GM13977 (cell line): ENCODE measurements at regions not wholly inside any gene's neighbourhood (a gene's known extent, or its start where the extent isn't known, plus 50 kb on each side); places are given as distances from the start of the nearest gene placed in this dataset.

Source experiments
- DNase-seq: peaks from one replicate; pipeline ENCODE4 v3.0.0; 2012; ENCODE audit warnings: low spot score
- in situ Hi-C: fragments of 300-500 bp; cut with MboI; formaldehyde crosslinking; loops from one replicate; pipeline ENCODE4 v1.12.0; 2022; ENCODE audit warnings: low sequenced_read_pairs, low pct_unique_long_range_greater_than_20kb, mixed read lengths, inconsistent platforms; ENCODE audit not compliant: unreplicated experiment
- TF ChIP-seq, protein P1 (sequence below): IDR thresholded peaks from 2 replicates; pipeline ENCODE4 v1.5.1; 2012; ENCODE audit warnings: mild to moderate bottlenecking, control low read depth; ENCODE audit not compliant: insufficient read depth; ENCODE audit errors: extremely low read depth, missing control alignments

DNA sequence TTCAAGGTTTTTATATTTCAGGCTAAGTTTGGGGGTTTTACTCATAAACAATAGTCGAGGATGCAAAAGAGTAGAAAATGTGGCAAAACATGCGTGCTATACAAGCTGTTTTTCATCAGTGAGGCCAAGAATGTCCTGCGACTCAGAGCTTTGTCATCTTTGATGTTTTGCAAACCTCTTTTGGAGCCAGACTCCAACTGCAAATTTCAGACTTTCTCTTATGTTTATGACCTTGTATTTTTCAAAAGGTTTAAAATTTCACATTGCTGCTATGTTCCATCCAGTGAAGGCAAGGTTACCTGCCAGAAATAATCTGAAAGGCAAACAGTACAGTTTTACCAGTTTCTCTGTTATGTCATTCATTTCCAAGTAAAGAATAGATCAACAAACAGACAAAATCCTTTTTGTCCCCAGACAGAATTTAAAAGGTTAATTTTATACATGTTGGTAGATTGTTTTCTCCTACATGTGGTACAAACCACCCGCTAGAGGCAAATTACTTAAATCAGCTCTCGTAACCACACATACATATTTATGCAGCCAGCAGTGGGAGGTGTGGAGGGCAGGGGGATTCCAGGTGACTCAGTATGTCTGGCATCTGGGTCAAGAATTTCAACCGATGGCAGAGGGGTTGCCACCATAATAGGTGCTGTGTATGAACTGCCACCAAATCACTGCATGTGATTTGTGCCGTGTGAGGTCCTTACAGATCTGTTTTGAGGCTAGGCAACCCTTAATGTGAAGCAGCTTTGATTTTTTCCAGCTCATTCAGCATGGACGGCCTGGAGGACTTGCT, 119.8 kb upstream of the CPM start:
- TF ChIP-seq, protein P1, sequence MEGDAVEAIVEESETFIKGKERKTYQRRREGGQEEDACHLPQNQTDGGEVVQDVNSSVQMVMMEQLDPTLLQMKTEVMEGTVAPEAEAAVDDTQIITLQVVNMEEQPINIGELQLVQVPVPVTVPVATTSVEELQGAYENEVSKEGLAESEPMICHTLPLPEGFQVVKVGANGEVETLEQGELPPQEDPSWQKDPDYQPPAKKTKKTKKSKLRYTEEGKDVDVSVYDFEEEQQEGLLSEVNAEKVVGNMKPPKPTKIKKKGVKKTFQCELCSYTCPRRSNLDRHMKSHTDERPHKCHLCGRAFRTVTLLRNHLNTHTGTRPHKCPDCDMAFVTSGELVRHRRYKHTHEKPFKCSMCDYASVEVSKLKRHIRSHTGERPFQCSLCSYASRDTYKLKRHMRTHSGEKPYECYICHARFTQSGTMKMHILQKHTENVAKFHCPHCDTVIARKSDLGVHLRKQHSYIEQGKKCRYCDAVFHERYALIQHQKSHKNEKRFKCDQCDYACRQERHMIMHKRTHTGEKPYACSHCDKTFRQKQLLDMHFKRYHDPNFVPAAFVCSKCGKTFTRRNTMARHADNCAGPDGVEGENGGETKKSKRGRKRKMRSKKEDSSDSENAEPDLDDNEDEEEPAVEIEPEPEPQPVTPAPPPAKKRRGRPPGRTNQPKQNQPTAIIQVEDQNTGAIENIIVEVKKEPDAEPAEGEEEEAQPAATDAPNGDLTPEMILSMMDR: no peak
- in situ Hi-C loops: no loop called here
- no peak for DNase-seq

DNA sequence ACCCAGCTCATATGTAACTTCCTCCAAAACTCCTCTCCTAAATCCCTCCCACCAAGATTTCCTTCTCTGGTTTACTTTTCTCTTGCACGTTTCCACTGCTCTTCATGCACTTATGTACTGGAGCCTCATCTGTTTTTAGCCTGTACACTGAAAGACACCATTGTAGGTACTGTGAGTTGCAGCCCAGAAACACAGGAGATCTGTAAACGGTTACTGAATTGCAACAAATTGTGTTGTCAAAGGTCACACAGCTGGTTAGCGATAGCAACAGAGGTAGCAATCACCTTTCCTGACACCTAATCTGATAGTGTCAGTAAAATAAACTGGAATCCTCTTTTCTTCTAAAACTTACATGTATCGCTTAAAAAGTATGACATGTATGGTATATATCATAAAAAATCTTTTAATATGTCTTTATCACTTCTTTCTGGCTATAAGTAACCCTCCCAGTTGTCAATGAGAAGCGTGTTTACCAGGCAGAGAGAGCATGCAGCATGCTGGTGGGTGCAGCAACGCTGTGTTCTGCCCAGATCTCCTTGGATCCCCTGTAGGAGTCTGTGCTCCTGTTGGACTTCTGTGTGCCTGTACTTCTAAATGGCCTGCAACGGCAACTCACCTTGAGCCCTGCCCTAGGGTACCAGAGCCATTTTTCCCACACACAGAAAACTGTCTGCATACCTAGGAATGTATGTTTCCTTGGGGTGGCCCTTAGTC, 121.5 kb upstream of the CPM start:
- in situ Hi-C loops: no loop called here
- TF ChIP-seq, protein P1: no peak
- DNase-seq: no peak

DNA sequence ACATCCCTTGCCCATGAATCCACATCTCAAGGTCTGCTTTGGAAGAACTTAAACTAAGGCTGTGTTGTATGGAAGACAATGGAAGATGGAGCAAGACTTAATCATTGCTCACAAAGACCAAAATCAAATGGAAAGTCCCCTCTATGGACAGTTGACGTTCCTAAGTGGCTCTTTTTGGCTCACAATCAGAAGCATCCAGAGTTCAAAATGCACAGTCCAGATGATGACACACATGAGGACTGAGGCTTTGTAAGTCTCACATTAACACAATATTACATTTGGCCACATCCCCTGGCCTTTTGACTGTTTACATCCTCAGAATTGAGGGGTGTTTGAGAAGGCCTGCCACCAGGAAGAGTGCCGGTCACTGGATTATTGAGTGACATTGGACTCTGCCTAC, 122.3 kb upstream of the CPM start:
- DNase-seq: no peak
- in situ Hi-C loops: no loop called here

DNA sequence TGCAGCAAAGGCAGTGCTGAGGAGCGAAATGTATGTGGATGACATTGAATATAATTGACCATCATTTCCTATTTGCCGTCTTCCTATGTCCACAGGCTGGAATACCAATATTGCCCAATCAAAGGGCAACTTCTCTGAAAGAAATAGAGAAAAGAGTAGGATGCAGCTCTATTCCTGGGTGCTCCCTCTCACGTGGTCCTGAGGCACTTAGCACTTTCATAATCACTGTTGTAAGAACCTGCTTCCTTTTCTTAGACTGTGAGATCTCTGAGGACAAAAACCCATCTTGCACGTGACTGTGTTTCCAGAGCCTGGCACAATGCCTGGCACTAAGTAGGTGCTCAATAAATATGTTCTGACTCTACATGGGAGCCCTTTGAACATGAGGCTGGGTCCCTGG, 122.7 kb upstream of the CPM start:
- DNase-seq: no peak
- in situ Hi-C loops: no loop called here
- TF ChIP-seq, protein P1: no peak

More for the DNA sequence above, 122.3 kb upstream of the CPM start:
- TF ChIP-seq, protein P1: no peak

DNA sequence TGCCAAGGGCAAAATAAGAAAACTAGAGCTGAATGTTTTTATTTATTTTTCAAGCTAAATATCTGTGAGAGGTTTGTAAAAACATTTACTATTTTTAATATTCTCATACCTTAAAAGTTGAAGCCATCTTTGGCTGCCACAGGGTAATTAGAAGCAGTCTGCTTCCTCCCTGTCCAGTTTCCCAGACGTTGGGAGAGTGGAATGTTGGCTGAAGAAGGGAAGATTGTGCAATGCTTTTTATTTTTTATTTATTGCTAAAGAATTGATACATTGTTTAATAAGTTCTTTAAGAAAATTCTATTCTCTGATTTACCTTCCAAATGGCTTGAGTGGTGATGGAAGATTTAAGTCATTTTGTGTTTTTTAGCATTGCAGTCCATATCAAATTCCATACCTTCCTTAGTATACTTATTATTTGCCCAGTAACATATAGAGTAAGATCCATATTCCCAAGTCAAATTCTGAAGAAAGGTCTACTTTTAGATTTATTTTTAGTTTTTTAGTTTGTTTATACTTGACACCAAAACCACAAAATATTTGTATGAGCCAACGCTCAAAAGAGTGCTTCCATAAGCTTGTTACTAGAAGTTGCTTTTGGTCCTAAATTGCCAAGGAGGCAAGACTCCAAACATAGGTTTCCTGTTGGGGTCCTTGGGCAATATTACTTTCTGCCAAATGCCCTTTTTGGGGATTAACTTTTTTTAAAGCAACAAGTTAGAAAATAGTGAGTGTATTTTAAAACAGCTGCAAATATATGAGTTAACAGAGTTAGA, 124.0 kb upstream of the CPM start:
- DNase-seq: no peak
- TF ChIP-seq, protein P1: no peak
- in situ Hi-C loops: no loop called here

DNA sequence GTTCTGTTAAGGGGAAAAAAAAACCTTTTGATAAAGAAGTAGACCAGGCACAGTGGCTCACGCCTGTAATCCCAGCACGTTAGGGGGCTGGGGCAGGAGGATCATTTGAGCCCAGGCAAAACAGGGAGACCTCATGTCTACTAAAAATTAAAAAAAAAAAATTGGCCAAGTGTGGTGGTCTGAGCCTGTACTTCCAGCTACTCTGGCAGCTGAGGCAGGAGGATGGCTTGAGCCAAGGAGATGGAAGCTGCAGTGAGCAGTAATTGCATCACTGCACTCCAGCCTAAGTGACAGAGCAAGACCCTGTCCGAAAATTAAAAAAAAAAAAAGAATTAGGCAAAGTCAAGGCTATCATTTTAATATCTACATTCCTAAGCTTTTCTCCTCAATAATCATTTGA, 124.8 kb upstream of the CPM start:
- DNase-seq: no peak
- TF ChIP-seq, protein P1: no peak
- in situ Hi-C loops: no loop called here
